Stimulated activated CD4-positive, alpha-beta T cell treated with anti-CD3 and anti-CD28 coated beads, TNF-alpha, amount 100 ng/mL, for 4 hours (primary cell): ENCODE measurements at regions not wholly inside any gene's neighbourhood (a gene's known extent, or its start where the extent isn't known, plus 50 kb on each side); places are given as distances from the start of the nearest gene placed in this dataset.

Experiments used
- DNase-seq, 3 experiments: peaks; one replicate each; pipeline ENCODE4 v3.0.0-alpha.2; 2020; ENCODE audit warnings: low read depth in 3 of 3

DNA sequence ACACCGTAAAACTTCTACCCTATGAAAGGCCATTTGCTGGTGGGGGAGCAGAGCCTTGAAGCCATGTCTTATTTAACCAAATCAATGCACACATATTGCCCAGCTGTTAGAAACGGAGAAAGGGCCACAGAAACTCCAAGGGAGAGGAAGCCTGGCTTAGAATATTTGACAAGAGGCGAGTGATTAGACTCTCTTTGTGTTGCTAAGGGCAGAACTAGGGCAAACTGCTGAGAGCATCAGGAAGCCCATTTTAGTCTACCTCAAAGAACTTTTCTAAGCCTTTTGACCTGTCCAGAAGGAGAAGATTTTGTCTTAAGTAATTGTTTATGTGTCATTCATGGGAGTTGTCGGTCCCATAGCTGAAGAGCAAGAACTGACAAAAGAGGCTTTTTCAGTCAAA is 54.4 kb upstream of the CELF4 start:
- no peak for DNase-seq

DNA sequence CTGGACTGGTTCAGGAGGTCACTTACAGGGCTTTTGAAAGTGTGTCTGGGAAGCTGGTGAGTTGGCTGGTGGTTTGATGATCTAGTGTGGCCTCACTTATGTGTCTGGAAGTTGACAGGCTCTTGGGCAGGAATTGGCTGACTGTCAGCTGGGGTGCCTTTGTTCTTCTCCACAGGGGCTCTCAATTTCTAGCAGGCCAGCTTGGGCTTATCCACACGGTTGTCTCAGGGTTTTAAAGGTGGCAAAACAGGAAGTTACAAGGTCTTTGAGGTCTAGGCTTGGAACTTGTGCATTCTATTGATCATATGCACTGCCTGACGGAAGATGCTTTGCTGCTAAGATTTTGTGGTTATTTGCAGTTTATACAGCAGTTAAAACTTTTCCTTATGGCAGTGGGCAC is 52.0 kb upstream of the CELF4 start:
- DNase-seq: no peak
